Stimulated activated naive B cell treated with anti-CD40 and anti-IgM and Interleukin-4, amounts not matched to agents 10 μg/mL and 1 μg/mL and 100 μg/mL, for 72 hours (primary cell): ENCODE measurements at regions not wholly inside any gene's neighbourhood (a gene's known extent, or its start where the extent isn't known, plus 50 kb on each side); places are given as distances from the start of the nearest gene placed in this dataset.

Experiments used
- ATAC-seq, 2 donors: fragments of 150-1000 bp; cut with Tn5 transposase; replicated peaks; 2 replicates each; pipeline ENCODE4 v1.10.0; 2021; ENCODE audit warnings: moderate library complexity in 1 of 2
- DNase-seq: peaks from one replicate; pipeline ENCODE4 v3.0.0; 2021
- H3K27ac Mint-ChIP-seq: one replicate; pipeline ENCODE4 v1.8.0; 2022; ENCODE audit warnings: mild to moderate bottlenecking, mixed read lengths
- H3K27me3 Mint-ChIP-seq, 2 donors: one replicate each; pipeline ENCODE4 v1.8.0; 2022; ENCODE audit warnings: mixed read lengths in 2 of 2
- H3K36me3 Mint-ChIP-seq, 2 donors: one replicate each; pipeline ENCODE4 v1.8.0; 2022; ENCODE audit warnings: mixed read lengths in 2 of 2, mild to moderate bottlenecking in 1 of 2
- H3K4me1 Mint-ChIP-seq, 2 donors: one replicate each; pipeline ENCODE4 v1.8.0; 2022; ENCODE audit warnings: mixed read lengths in 2 of 2, mild to moderate bottlenecking in 1 of 2
- H3K4me3 Mint-ChIP-seq, 2 donors: one replicate each; pipeline ENCODE4 v1.8.0; 2022; ENCODE audit warnings: mild to moderate bottlenecking in 2 of 2, mixed read lengths in 2 of 2, moderate library complexity in 1 of 2
- H3K9me3 Mint-ChIP-seq, 2 donors: one replicate each; pipeline ENCODE4 v1.8.0; 2022; ENCODE audit warnings: mixed read lengths in 2 of 2, mild to moderate bottlenecking in 1 of 2

DNA sequence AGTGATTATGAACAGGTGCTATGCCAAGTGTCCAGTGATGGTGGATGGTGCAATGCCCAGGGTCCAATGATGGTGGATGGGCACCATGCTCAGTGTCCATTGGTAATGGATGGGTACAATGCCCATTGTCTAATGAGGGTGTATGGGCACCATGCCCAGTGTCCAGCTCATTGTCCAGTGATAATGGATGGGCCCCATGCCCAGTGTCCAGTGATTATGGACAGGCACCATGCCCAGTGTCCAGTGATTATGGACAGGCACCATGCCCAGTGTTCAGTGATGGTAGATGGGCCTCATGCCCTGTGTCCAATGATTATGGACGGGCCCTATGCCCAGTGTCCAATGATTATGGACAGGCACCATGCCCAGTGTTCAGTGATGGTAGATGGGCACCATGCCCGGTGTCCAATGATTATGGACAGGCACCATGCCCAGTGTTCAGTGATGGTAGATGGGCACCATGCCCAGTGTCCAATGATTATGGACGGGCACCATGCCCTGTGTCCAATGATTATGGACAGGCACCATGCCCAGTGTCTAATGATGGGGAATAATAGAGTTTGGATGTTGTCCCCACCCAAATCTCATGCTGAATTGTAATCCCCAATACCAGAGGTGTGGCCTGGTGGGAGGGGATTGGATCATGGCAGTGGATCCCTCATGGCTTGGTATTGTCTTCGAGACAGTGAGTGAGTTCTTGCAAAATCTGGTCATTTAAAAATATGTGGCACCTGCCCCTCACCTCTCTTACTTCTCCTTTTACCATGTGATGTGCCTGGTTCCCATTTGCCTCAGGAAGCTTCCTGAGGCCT, 87.8 kb downstream of the ANKRD10 start:
- Mint-ChIP-seq H3K4me3 (no peak overlapping the region), H3K27ac (no peak overlapping the region)
- DNase-seq: no peak

More for the DNA sequence above, 87.8 kb downstream of the ANKRD10 start:
- H3K36me3 Mint-ChIP-seq: no peaks in the 10 kb centered on the region
- H3K27me3 Mint-ChIP-seq: peaks cover 21 to 28% of the 10 kb centered on the region in 2 donors
- no peaks in the 10 kb centered on the region for H3K9me3 Mint-ChIP-seq
- no peaks in the 10 kb centered on the region for H3K4me1 Mint-ChIP-seq
- no peak for ATAC-seq
